GM12872 (cell line): ENCODE measurements at regions not wholly inside any gene's neighbourhood (a gene's known extent, or its start where the extent isn't known, plus 50 kb on each side); places are given as distances from the start of the nearest gene placed in this dataset.

Source experiments
- TF ChIP-seq, protein P1 (sequence below): IDR thresholded peaks from 3 replicates; pipeline ENCODE4 v1.5.1; 2011; ENCODE audit warnings: low read depth, mild to moderate bottlenecking, low read length, moderate library complexity; ENCODE audit not compliant: insufficient read depth

DNA sequence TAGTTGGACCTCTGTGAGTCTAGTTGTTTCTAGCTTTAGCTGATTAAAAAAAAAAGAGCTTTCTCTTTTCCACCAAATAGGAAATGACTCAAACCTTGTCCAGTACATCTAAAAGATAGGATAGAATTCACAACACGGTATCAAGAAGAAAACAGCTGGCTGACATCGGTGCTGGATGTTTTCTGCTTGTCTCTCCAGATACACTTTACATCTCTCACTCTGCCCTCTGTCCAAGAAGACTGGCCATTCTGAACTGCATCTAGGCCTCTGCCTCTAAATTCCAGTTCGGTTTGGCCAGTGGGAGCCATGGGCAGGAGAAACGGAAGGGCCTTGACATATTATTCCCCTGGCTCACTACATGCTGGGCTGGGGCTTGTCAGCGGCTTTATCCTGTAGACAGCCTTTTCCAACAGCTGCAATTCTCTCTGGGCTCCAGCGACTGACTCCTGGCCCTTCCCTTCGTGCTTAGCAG, 57.3 kb upstream of the SHISA3 start:
- TF ChIP-seq, protein P1, sequence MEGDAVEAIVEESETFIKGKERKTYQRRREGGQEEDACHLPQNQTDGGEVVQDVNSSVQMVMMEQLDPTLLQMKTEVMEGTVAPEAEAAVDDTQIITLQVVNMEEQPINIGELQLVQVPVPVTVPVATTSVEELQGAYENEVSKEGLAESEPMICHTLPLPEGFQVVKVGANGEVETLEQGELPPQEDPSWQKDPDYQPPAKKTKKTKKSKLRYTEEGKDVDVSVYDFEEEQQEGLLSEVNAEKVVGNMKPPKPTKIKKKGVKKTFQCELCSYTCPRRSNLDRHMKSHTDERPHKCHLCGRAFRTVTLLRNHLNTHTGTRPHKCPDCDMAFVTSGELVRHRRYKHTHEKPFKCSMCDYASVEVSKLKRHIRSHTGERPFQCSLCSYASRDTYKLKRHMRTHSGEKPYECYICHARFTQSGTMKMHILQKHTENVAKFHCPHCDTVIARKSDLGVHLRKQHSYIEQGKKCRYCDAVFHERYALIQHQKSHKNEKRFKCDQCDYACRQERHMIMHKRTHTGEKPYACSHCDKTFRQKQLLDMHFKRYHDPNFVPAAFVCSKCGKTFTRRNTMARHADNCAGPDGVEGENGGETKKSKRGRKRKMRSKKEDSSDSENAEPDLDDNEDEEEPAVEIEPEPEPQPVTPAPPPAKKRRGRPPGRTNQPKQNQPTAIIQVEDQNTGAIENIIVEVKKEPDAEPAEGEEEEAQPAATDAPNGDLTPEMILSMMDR = no peak

DNA sequence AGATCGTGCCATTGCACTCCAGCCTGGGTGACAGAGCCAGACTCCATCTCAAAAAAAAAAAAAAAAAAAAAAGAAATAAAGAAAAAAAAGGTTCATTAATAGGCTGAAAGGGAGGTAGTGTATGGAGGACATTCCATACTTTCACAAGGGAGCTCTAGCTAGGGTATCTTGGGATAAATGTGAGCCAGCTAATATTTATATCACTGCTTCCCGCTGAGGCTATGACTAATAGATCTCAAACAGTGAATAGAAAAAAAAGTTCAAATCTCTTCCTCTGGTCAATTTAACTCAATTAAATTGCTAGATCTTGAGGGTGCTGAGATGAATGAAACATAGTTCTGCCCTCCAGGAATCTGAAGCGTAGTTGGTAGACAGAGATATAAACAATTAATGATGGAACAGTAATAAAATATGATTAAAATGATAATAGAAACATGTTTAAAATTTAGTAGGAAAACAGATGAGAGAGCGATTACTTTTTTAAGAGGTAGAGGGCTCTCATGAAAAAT, 55.7 kb upstream of the SHISA3 start:
- TF ChIP-seq, protein P1 = no peak

DNA sequence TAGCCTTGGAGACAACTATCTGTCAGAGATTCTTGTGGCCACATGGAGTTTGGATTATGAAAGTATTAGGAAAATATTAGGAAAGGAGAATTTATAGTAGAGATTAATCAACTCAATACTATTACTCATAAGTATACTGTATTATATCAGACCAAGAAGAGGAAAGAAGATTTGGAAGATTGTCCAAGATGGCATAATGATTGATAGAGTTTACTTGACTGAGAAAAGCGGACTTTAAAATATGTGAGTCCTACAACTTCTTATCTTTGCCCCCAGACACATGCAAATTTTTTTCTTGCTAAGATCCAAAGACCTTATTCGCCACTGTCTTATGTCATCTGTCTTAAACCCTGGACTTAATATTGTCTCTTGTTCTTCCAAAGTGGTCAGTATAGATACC, 54.8 kb upstream of the SHISA3 start:
- TF ChIP-seq, protein P1 = no peak

DNA sequence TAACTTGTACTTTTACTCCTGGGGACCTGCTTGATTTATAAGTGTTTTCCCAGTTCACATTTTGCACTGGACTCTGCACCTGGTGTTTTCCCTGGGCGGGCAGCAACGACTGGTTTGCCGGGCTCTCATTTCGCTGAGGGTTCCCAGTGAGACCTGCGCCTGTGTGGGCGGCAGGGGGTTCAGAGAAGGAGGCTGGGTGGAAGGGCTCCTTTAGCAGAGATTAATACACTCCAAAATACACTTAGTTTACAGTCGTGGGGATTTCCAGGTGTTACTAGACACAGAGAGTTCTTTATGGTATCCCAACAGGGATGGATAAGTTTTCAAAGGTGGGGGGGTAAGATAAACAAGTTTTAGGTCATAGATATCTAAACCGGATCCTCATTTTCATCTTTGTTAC, 53.0 kb upstream of the SHISA3 start:
- TF ChIP-seq, protein P1 = no peak

DNA sequence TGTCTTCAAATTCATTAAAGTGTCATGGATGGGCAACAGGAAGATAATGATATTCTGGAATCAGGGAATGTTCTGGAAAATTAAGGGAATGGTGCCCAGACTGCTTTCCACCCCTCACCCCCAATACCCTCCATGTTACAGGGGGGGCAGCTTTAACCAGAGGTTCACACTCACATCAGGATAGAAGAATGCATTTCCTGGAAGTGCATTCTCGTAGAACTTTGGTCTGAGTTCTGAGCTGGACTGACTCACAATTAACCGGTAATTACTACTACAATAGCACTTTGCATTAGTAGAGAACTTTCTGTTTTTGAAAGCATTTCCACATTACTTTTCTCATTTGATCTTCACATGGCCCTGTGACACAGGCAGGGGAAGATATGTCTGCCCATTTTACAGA, 52.5 kb upstream of the SHISA3 start:
- TF ChIP-seq, protein P1 = no peak

DNA sequence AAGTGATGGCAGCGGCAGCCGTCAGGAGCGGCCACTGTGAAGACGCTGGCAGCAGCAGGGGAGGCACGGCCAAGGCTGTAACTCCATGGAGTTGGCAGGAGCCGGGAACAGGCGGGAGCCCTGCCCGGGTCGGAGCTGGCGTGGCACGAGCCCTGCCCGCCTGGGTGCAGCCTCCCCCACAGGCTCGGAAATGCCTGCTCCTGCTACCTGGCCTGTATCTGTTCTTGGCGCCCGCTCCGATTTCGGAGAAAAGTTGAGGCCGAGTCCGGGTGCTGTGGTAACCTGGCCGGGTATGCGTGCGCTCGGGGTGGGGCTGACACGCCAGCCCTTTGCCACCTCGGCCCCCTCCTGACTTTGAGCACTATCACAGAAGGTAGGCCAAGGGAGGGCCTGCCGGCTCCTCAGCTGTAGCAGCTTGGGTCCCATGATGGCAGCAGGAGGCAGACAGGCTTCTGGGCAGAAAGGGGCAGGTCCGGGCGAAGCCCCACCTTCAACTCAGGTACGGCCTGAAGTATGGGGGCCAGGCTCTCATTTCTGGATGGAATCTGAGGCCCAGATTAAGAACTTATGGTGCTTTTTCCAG, 51.2 kb upstream of the SHISA3 start:
- TF ChIP-seq, protein P1 = no peak

DNA sequence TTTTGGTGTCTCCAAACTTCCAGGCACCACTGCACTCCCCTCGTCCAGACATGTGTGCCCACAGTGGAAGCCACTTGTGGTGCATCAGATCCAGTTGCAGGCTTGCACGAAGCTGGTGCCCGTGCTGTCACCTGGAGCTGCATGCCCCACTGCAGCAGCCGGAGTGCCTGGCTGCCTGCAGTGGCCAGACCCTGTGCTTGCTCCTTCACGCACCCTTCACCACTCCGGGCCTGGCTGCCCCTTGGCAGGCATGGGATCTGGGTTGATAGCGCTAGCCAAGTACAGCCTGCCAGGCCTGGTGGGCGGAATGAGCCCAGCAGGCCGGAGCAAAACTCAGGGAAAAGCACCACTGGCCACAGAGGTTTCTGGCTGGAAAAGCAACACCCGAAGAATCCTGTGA, 50.2 kb upstream of the SHISA3 start:
- TF ChIP-seq, protein P1 = no peak
